Right lobe of liver (tissue), 4 donors: ENCODE measurements at regions not wholly inside any gene's neighbourhood (a gene's known extent, or its start where the extent isn't known, plus 50 kb on each side); places are given as distances from the start of the nearest gene placed in this dataset.

Source experiments
- POLR2A ChIP-seq: fragments of 450-650 bp; IDR thresholded peaks from one replicate; pipeline ENCODE4 v1.6.1; 2017; ENCODE audit warnings: antibody characterized with exemption, mild to moderate bottlenecking
- TF ChIP-seq, protein P1 (sequence below), 4 donors: fragments of 200-600 bp in 3 of 4; fragments of 450-650 bp in 1 of 4; IDR thresholded peaks; one replicate each; pipeline versions ENCODE4 v1.5.1 to v1.8.0; 2016 to 2022; ENCODE audit warnings: antibody characterized with exemption in 4 of 4, mild to moderate bottlenecking in 2 of 4
- donor health status: DM: no; HTN: no; CAD: no.
- donor health status: DM: no; HTN: no; CAD: no.
- donor health status: DM: no; HTN: yes; CAD: no.

- TF ChIP-seq, protein P1, sequence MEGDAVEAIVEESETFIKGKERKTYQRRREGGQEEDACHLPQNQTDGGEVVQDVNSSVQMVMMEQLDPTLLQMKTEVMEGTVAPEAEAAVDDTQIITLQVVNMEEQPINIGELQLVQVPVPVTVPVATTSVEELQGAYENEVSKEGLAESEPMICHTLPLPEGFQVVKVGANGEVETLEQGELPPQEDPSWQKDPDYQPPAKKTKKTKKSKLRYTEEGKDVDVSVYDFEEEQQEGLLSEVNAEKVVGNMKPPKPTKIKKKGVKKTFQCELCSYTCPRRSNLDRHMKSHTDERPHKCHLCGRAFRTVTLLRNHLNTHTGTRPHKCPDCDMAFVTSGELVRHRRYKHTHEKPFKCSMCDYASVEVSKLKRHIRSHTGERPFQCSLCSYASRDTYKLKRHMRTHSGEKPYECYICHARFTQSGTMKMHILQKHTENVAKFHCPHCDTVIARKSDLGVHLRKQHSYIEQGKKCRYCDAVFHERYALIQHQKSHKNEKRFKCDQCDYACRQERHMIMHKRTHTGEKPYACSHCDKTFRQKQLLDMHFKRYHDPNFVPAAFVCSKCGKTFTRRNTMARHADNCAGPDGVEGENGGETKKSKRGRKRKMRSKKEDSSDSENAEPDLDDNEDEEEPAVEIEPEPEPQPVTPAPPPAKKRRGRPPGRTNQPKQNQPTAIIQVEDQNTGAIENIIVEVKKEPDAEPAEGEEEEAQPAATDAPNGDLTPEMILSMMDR (IDR thresholded peaks at IDR 0.05) = no peak
- TF ChIP-seq POLR2A = no peak
Measured at GRCh38 chr4:18690291-18690955, 668.9 kb upstream of the LCORL start.
